Fibroblast of gingiva (primary cell): ENCODE measurements at regions not wholly inside any gene's neighbourhood (a gene's known extent, or its start where the extent isn't known, plus 50 kb on each side); places are given as distances from the start of the nearest gene placed in this dataset.
"Not testable (repeated sequence)": the region's sequence is repeated elsewhere in the genome, so short reads cannot be mapped to it uniquely, and the experiment has no call there.

Experiments
- DNase-seq: peaks from one replicate; pipeline ENCODE4 v3.0.0-alpha.2; 2011; ENCODE audit warnings: low read depth

DNA sequence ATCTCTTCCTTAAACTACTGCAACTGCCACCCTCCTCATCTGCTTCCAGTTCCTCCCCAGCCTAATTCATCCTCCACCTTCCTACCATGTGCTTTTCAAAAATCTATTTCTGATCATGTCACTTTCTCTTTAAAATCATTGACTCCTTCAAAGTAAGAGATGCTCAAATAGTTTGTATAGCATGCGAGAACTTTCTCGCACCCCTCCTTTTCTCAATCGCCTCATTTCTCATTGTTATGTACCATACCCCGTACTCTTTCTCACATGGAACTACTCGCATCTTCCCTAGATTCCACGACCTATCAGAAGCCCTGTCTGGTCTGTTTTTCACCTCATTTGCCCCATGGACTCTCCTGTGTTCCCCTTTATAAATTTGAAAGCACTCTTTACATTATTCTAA lies 238.2 kb downstream of the NRIP1 start:
- DNase-seq = no peak

DNA sequence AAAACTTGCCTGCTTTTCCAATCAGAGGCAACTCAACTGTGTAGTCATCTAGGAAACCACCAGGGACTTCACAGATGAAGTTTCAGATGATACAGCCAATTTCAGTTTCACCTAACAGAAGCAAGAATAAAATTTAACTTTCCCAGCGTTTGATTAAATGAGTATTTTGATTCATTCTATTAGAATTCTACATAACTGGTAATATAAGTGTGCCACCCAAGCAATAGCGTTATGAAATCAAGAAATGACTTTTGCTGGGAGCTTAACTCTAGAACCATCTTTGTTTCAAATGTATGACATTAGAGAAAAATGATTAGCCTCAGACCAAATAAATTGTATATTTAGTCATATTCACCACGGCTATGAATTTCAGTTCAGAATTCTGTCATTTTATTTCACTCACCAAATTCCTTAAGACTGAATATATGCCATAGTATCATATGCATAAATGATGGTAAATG lies 239.3 kb downstream of the NRIP1 start:
- no peak for DNase-seq

DNA sequence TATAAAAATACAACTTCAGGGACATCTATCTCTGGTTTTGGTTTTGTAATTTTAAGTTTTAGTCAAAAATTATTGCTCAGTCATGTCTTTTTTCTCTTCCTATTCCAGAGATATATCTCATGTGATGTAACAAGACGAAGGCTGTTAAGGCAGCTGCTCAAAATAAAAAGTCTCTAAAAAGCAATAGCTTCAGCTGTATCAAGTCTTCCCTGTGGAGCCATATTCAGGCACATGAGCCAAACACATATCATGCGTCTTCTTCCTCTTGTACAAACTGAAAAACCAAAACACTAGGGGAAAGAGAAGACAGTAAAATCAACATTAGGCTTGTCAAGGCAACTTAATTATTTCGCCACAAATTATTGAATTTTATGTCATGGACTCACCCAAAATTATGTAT lies 240.7 kb downstream of the NRIP1 start:
- no peak for DNase-seq

DNA sequence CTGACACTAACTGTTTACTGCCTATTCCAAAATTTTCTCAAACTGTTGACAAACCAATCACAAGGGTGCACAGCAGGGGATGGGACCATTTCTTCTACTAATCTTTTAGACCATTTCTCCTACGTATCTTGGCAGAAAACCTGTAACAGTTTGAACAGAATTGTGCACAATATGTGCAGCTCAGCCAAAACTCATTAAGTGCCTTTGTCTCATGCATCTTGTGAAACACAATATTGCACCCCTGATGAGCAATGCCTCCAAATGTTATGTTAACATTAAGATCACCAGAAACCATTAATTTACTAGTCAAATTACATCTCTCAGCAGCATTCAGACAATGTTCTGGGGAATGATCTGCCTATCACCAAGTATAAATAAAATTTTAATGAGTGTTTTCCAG lies 247.5 kb downstream of the NRIP1 start:
- no peak for DNase-seq

- peak; percentile 37 for DNase-seq
Measured at GRCh38 chr21:14814991-14815390, 249.8 kb downstream of the NRIP1 start.

DNA sequence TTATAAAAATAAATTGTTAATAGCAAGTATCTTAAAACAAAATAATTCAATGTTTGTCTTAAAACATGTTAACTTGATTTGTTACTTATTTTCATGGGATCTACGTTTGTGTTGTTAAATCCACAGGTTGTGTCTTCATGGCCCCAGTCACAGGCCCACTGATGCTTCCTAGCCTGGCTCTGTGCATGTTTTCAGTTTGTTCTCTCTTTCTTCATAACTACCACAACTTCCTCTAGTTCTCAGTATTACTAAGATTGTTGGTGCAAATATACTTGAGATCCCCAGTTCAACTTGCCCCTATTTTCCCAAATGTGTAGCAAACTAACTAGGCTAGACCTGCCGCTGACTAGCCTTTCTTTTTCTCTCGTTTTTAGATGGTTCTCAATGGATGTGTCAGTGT lies 250.5 kb downstream of the NRIP1 start:
- DNase-seq = no peak

DNA sequence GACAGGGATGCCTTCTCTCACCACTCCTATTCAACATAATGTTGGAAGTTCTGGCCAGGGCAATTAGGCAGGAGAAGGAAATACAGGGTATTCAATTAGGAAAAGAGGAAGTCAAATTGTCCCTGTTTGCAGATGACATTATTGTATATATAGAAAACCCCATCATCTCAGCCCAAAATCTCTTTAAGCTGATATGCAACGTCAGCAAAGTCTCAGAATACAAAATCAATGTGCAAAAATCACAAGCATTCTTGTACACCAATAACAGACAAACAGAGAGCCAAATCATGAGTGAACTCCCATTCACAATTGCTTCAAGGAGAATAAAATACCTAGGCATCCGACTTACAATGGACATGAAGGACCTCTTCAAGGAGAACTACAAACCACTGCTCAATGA lies 258.1 kb upstream of the SAMSN1 start:
- not testable (repeated sequence) for DNase-seq

GRCh38 chr21:14797543-14797942 lies 251.4 kb upstream of the SAMSN1 start:
- DNase-seq = no peak

- no peak for DNase-seq
Measured at GRCh38 chr21:14787312-14787711, 241.2 kb upstream of the SAMSN1 start.

GRCh38 chr21:14785679-14786078 lies 239.6 kb upstream of the SAMSN1 start:
- no peak for DNase-seq

DNA sequence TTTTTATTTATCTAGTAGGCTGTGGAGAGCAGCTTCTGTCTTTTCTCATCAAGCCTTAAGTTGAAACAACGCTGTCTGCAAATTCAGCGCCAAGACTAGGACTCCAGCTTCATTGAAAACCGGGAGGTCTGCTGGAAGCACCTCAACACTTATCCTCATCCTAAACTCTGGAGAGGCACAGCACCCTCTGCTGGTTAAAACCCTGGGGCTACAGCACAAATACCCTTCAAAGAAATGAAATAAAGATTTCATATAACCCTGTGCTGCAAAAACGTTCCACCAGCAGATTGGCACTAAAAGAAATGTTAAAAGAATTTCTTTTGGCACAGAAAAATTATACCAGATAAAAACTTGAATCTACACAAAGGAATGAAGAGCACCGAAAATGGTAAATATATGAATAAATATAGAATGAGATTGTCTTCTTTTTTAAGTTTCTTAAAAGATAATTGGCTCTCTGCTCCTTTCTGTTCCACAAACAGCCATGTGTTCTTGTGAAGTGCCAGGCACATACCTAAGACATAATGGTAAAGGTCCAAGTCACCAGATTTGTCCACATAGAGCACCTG lies 227.7 kb upstream of the SAMSN1 start:
- no peak for DNase-seq

DNA sequence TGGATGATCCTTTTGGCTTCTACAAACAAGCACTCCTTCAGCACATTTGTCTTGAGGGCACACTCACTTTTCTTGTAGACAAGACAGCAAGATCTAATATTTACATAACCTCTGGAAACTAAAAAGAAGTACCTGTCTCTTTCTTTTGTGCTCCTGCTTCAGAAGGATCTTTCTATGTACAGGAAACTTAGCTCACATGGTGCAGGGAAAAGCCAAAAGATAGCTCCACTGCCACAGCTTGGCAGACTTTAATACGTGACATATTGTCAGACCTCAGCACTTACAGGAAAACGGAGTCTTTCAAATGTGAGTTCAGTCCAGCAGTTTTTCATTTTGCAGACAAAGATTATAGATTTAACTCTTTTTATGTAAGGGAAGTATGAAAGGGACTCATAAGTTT lies 225.5 kb upstream of the SAMSN1 start:
- DNase-seq = no peak

DNA sequence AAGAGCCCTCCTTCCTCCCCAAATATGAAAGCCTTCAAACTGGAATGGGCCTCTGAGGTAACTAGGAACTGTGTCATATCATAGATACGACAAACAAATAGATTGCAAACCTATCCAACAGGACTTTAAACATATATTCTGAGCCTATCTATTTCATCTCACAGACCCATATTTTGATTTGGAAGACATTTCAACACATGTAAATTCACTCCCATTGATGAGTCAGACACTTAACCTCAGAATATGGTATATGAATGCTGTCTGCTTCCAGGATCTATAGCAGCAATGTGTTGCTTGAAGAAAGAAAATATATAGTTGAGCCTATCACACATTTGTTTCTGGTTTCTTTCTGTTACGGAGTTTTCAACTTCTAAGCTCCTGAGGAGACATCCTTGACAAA lies 221.9 kb upstream of the SAMSN1 start:
- DNase-seq = no peak

DNA sequence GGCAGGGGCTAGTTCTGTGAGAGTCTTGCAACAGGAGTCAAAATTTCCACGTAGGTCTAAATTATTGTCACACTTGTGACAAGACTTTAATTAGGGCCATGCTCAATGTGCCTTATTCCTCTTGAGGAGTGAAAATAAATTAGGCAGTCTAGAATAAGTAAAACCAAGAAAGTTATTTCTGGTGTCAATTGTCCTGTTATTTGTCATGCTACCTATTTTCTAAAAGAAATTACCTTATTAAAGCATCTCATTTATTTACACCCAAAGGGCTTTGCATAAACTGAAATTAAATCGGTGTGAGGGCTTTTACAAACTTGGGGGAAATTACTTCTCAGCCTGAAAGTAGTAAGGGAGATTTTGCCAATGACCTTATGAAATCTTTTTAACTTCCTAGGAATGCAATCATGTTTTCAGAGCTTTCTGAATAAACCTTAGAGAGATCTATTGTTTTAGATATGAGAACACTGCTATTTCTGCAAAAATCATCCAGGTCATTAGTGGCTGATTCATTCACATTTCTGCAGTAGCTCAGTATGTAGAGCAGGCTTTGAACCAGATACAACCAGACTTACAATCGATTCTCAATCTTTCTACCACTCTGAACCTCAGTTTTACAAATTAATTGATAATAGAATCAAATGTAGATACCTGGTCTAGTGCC lies 221.2 kb upstream of the SAMSN1 start:
- DNase-seq = no peak

GRCh38 chr21:14766241-14766640 lies 220.1 kb upstream of the SAMSN1 start:
- no peak for DNase-seq

DNA sequence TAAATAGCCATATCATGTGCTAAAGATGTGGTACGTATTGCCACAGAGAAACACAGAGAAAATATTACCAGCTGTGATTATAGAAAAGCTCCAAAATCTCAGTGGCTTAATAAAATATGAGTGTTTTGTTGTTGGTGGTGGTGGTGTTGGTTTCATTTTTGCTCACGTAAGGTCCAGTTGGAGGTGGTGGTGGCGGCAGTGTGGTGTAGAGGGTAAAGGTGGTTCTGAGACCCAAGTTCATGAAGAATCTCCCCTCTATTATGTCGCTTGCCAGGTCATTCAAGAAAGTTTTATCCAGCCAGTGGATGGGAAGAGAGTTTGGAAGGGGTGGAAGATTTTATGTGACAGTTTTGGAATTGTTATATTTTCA lies 217.6 kb upstream of the SAMSN1 start:
- DNase-seq = no peak

- no peak for DNase-seq
Measured at GRCh38 chr21:14762734-14763694, 216.9 kb upstream of the SAMSN1 start.

DNA sequence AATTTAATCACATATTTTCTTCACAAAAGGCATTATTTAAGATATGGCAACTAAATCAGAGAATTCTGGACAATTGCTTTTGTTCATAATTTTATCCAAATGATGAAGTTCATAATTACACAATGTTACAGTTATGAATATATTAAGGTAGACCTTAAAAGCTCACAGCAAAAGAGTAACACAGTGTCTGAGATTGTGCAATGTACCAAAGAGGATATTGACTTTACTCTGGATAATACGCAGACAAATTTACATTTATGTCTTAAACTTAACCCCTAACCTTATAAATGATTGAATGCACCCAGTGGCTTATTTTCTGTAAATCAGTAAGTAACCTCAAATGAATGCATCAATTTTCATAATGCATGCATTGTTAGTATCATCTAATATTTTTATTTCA lies 216.2 kb upstream of the SAMSN1 start:
- DNase-seq = no peak

DNA sequence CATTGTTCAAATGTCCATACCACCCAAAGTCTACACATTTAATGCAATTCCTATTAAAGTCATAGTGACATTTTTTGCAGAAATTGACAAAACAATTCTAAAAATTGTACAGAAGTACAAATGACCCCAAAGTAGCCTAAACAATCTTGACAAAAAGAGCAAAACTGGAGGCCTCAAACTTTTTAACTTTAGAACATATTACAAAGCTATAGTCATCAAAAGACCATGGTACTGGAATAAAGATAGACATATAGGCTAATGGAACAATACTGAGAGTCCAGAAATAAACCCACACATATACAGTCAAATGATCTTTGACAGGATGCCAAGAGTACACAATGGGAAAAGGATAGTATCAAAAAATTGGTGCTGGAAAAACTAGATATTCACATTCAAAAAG lies 213.2 kb upstream of the SAMSN1 start:
- no peak for DNase-seq

DNA sequence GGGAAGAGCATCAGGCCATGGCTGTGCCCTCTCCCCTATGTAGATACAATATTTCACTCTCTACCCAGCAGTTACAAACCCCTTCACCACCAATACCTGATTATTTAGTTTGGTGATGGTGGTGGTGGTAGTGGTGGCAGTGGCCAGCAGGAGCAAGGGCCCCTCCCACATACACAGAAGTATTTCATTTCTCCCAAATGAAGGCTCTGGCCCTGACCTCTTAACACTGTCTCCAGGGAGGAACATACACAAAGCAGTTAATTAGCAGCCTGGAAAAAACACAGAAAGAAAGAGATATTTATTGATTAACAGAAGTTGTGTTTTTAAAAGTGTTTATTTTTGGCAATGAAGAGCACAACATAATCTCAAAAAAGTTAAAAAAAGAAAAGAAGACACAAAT lies 212.7 kb upstream of the SAMSN1 start:
- DNase-seq = no peak

DNA sequence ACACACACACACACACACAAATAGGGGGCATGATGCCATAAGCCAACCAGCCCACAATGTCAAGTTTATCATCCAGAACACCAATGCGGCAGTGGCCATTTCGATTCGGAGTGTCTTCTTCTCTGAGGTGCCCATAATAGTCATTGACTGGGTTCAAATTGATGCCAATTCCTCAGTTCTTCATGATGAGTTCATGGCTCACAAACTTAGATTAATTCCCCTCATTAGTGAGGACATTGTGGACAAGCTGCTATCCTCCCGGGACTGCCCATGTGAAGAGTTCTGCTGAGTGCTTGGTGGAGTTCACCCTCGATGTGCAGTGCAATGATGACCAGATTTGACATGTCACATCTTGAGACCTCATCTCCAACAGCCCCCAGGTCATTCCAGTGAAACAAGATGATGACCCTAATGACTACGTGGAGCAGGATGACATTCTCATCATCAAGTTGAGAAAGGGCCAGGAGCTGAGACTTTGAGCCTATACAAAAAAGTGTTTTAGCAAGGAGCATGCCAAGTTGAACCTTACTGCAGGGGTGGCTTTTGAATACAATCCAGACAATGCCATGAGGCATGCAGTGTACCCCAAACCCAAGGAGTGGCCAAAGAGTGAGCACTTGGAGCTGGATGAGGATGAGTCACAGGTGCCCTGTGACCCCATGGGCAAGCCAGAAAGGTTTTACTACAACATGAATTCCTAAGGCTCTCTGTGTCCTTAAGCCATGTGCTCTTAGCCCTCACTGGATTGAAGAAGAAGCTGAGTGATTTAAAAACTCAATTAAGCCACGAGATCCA lies 211.6 kb upstream of the SAMSN1 start:
- DNase-seq = no peak

DNA sequence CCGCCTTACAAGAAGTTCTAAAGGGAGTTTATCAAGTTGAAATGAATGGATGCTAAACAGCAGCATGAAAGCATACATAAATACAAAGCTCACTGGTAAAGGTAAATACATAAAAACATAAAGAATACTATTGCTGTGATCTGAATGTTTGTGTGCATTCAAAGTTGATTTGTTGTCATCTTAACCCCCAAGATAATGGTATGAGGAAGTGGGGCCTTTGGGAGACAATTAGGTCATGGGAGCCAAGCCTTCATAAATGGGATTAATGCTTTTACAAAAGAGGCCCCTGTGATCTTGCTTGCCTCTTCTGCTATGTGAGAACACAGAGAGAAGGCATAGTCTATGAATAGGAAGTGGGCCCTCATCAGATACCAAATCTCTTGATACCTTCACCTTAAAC lies 209.0 kb upstream of the SAMSN1 start:
- DNase-seq = no peak
